ENCODE measurements at regions not wholly inside any gene's neighbourhood (a gene's known extent, or its start where the extent isn't known, plus 50 kb on each side); places are given as distances from the start of the nearest gene placed in this dataset.

DNA sequence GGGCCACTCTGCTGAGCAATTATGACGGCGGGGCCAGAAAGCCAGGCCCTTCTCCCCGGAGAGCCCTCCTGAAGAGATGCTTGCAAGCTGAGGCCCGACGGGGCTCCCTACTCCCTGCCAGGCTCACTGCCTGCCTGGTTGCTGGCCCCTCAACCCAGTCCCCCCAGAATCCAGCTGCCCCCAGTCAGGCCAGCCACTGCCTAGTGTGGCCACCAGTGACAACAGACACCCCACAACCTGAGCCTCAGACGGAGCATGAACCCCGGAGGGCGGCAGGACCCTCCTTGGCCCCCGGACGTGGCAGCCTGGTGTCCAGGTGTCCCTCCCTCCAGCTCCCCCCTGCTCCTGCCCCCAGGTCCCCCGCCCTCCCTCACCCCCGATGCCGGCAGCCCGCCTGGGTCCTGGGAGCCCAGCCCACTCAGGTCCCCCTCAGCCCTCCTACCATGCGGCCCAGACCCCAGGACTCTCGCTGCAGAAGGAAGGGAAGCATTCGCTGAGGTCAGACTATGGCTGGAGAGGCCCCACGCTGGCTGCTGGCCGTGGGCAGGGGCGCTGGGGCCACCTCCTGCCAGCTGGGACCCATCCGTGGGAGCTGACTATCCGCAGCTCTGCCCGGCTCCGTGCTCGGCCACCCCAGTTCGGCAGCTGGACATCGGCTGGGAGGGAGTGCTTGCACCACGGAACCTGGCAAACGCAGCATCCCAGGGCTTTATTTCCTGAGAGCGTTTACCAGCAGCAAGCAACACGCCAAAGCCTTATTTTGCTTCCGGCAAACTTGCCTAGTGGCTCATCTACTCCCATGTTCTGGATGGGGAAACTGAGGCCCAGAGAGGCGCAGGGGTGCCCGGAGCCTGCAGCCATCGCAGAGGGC lies 89.8 kb downstream of the UNCX start:
- no peak for DNase-seq
- peaks cover 0 to 8% of the 10 kb centered on the region in 2 donors for H3K27me3 ChIP-seq (ENCODE audit: control insufficient read depth in 2 of 2, insufficient read depth in 2 of 2, low read length in 2 of 2)
- Mint-ChIP-seq H3K27me3 (ENCODE audit: low read depth in 3 of 3) (peaks cover 8 to 36% (median 12%) of the 10 kb centered on the region in 3 donors), H3K36me3 (no peaks in the 10 kb centered on the region), H3K4me3 (no peak overlapping the region), H3K4me1 (no peaks in the 10 kb centered on the region), H3K27ac (no peak overlapping the region), H3K9me3 (peaks cover 0 to 9% (median 2%) of the 10 kb centered on the region in 7 donors)
- intact Hi-C loops (cut with micrococcal nuclease), result no loop called here
- no peak overlapping the region for H3K9ac ChIP-seq (ENCODE audit: insufficient read depth, low read length, poor library complexity, severe bottlenecking)
- H3K9me3 ChIP-seq (replicated peaks in 1 of 2; ENCODE audit: control insufficient read depth in 1 of 2, insufficient read depth in 1 of 2, low read length in 2 of 2), result peaks cover 0 to 5% of the 10 kb centered on the region in 2 donors
- no peaks in the 10 kb centered on the region for H3K36me3 ChIP-seq (replicated peaks in 1 of 2; ENCODE audit: control insufficient read depth in 1 of 2, insufficient read depth in 2 of 2, low read length in 2 of 2)
- H4K20me1 ChIP-seq (ENCODE audit: insufficient read depth, low read length), result no peaks in the 10 kb centered on the region
- TF ChIP-seq CTCF (IDR thresholded peaks at IDR 0.05), result no peak
- no peak overlapping the region for H2AFZ ChIP-seq (ENCODE audit: insufficient read depth, low read depth, low read length, poor library complexity, severe bottlenecking)
- no peak overlapping the region for H3K4me2 ChIP-seq (replicated peaks; ENCODE audit: extremely low read depth, low read length, poor library complexity, severe bottlenecking)
- no peak overlapping the region for H3K27ac ChIP-seq (ENCODE audit: low read depth in 1 of 2, low read length in 2 of 2)
- no peaks in the 10 kb centered on the region for H3K79me2 ChIP-seq (ENCODE audit: insufficient read depth, low read length)
- H3K4me1 ChIP-seq (ENCODE audit: control insufficient read depth in 1 of 2, insufficient read depth in 2 of 2, low read length in 2 of 2), result no peaks in the 10 kb centered on the region
- no peak overlapping the region for H3K4me3 ChIP-seq (replicated peaks in 1 of 3; ENCODE audit: low read depth in 2 of 3, low read length in 3 of 3)
- 79% methylated on average over 29 of the region's 35 CpGs for WGBS (ENCODE audit: insufficient coverage)

GRCh38 chr7:1323178-1324027 lies 90.7 kb downstream of the UNCX start:
- no peaks in the 10 kb centered on the region for H3K4me1 Mint-ChIP-seq
- H3K4me3 Mint-ChIP-seq, result no peak overlapping the region
- H3K4me2 ChIP-seq (replicated peaks; ENCODE audit: extremely low read depth, low read length, poor library complexity, severe bottlenecking), result no peak overlapping the region
- no peaks in the 10 kb centered on the region for H4K20me1 ChIP-seq (ENCODE audit: insufficient read depth, low read length)
- H3K27ac Mint-ChIP-seq, result no peak overlapping the region
- H3K9ac ChIP-seq (ENCODE audit: insufficient read depth, low read length, poor library complexity, severe bottlenecking), result no peak overlapping the region
- DNase-seq, result no peak
- intact Hi-C loops (cut with micrococcal nuclease), result no loop called here
- H3K9me3 Mint-ChIP-seq, result peaks cover 0 to 9% (median 2%) of the 10 kb centered on the region in 7 donors
- H3K27ac ChIP-seq (ENCODE audit: low read depth in 1 of 2, low read length in 2 of 2), result no peak overlapping the region
- H3K36me3 Mint-ChIP-seq, result no peaks in the 10 kb centered on the region
- 36% methylated on average over 59 of the region's 63 CpGs for WGBS (ENCODE audit: insufficient coverage)
- TF ChIP-seq CTCF (IDR thresholded peaks at IDR 0.05), result no peak
- H3K4me1 ChIP-seq (ENCODE audit: control insufficient read depth in 1 of 2, insufficient read depth in 2 of 2, low read length in 2 of 2), result no peaks in the 10 kb centered on the region
- H2AFZ ChIP-seq (ENCODE audit: insufficient read depth, low read depth, low read length, poor library complexity, severe bottlenecking), result no peak overlapping the region
- no peak overlapping the region for H3K4me3 ChIP-seq (replicated peaks in 1 of 3; ENCODE audit: low read depth in 2 of 3, low read length in 3 of 3)
- H3K27me3 ChIP-seq (ENCODE audit: control insufficient read depth in 2 of 2, insufficient read depth in 2 of 2, low read length in 2 of 2), result peaks cover 0 to 8% of the 10 kb centered on the region in 2 donors
- no peaks in the 10 kb centered on the region for H3K36me3 ChIP-seq (replicated peaks in 1 of 2; ENCODE audit: control insufficient read depth in 1 of 2, insufficient read depth in 2 of 2, low read length in 2 of 2)
- H3K79me2 ChIP-seq (ENCODE audit: insufficient read depth, low read length), result no peaks in the 10 kb centered on the region
- peaks cover 6 to 38% (median 9%) of the 10 kb centered on the region in 3 donors for H3K27me3 Mint-ChIP-seq (ENCODE audit: low read depth in 3 of 3)
- peaks cover 0 to 5% of the 10 kb centered on the region in 2 donors for H3K9me3 ChIP-seq (replicated peaks in 1 of 2; ENCODE audit: control insufficient read depth in 1 of 2, insufficient read depth in 1 of 2, low read length in 2 of 2)

Measured in CD14-positive monocyte (primary cell).